ENCODE measurements at regions not wholly inside any gene's neighbourhood (a gene's known extent, or its start where the extent isn't known, plus 50 kb on each side); places are given as distances from the start of the nearest gene placed in this dataset.

DNA sequence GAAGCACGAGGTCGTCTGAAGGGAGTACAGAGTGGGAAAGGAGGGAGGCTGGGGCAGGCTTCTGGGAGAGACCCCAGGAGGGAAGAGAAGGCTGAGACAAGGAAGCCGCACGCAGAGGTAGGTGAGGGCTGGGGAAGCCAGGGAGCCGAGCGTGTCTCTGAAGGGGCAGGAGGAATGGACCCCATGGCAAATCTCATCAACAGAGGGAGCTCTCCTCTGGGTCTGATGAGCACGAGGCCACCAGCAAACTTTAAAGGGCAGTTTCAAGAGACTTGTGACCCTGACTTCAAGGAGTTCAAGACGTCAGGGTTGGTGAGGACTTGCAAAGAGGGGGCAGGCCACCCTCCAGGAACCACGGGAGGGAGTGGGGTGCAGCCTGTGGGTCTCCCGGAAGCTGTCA lies 326.2 kb upstream of the IRX2 start:
- no peak overlapping the region for H3K27ac ChIP-seq
- CTCF ChIA-PET = no interaction called here
- TF ChIP-seq, protein P1, sequence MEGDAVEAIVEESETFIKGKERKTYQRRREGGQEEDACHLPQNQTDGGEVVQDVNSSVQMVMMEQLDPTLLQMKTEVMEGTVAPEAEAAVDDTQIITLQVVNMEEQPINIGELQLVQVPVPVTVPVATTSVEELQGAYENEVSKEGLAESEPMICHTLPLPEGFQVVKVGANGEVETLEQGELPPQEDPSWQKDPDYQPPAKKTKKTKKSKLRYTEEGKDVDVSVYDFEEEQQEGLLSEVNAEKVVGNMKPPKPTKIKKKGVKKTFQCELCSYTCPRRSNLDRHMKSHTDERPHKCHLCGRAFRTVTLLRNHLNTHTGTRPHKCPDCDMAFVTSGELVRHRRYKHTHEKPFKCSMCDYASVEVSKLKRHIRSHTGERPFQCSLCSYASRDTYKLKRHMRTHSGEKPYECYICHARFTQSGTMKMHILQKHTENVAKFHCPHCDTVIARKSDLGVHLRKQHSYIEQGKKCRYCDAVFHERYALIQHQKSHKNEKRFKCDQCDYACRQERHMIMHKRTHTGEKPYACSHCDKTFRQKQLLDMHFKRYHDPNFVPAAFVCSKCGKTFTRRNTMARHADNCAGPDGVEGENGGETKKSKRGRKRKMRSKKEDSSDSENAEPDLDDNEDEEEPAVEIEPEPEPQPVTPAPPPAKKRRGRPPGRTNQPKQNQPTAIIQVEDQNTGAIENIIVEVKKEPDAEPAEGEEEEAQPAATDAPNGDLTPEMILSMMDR (conservative IDR thresholded peaks at IDR 0.05; ENCODE audit: low read depth) = no peak
- DNase-seq (ENCODE audit: low spot score) = no peak
- POLR2A ChIA-PET (ENCODE audit: low non-redundant PET) = no interaction called here

DNA sequence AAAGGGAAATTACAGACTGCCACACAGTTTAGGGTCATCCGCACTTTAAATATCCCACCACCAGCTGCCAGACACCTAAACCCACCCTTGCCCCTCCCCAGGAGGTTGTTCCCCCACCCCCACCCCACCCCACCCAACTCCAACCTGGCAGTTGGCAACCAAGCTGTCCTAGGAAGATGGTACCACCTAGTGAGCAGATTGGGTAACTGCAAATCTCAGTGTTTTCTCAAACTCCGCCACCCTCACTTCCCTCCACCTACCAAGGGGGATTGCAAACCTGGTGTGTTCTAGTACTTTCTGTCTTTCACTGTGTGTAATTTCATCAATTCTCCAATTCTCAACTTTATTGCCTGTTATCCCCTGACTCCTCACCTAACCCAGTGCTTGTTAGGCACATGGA lies 323.8 kb upstream of the IRX2 start:
- POLR2A ChIA-PET (ENCODE audit: low non-redundant PET) = no interaction called here
- TF ChIP-seq, protein P1 (conservative IDR thresholded peaks at IDR 0.05; ENCODE audit: low read depth) = no peak
- no peak for DNase-seq (ENCODE audit: low spot score)
- no peak overlapping the region for H3K27ac ChIP-seq
- CTCF ChIA-PET = no interaction called here

- DNase-seq (ENCODE audit: low spot score) = no peak
- ChIA-PET POLR2A (ENCODE audit: low non-redundant PET) (no interaction called here), CTCF (interaction anchor here (0.5 kb wide), 1 partner anchor 1234 kb away, joined by 3 read pairs; no protein-coding TSS in a partner anchor)
- H3K27ac ChIP-seq = no peak overlapping the region
- TF ChIP-seq, protein P1 (conservative IDR thresholded peaks at IDR 0.05; ENCODE audit: low read depth) = no peak
These were observed 316.9 kb upstream of the IRX2 start for GRCh38 chr5:3068401-3068800.

DNA sequence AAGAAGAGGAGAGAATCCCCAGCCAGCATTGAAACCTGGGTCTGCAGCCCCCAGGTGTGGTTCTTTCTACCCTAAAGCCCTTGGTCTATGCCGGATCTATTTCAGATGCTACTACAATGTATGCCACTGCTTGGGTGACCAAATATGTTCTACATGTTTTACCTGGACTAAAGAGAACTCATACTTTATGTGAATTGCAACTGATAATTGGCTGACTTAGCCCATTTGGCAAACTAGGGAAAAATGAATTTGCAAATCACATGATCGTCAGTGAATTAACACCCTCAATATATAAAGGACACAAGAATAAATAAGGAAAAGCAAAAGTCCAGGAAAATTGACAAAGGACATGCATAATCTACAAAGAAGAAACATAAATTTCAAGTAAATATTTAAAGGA lies 308.8 kb upstream of the IRX2 start:
- no peak overlapping the region for H3K27ac ChIP-seq
- ChIA-PET CTCF (no interaction called here), POLR2A (ENCODE audit: low non-redundant PET) (no interaction called here)
- TF ChIP-seq, protein P1 (conservative IDR thresholded peaks at IDR 0.05; ENCODE audit: low read depth) = no peak
- DNase-seq (ENCODE audit: low spot score) = no peak

DNA sequence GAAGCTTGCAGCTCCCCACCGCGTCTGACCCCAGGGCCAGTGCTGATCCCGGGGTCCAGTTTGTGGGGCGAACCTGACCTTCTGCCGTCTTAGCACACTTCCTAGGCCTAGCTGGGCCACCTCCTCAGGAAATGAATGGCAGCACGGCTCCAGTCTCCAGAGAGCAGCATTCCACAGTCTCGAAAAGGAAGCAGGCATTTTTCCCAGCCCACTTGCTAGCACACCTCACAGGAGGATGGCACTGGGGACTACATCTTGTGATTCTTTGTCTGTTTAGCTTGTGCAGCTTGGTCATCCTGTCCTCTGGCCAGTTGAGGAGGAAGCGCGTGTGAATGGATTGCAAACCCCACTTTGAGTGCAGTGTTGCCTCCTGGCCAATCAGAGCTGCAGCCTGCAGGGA lies 308.0 kb upstream of the IRX2 start:
- ChIA-PET POLR2A (ENCODE audit: low non-redundant PET) (no interaction called here), CTCF (no interaction called here)
- H3K27ac ChIP-seq = no peak overlapping the region
- TF ChIP-seq, protein P1 (conservative IDR thresholded peaks at IDR 0.05; ENCODE audit: low read depth) = no peak
- no peak for DNase-seq (ENCODE audit: low spot score)

DNA sequence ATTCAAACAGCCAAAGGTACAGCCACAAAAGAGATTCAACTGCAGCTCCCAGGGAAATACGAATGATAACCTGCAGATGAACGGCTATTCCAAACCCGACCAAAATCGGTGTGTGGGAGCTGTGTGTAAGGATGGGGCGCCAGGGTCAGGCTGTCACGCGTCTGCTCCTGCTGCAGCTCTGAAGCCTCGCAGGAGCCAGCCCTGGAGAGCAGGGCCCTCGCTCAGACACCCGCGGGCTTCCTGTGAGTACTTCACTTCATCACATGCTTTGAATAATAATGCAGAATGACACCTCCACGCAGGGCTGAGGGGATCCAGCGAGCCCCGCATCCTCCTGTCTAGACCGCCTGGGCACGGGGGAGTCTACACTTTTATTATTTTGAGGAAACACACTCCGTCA lies 307.5 kb upstream of the IRX2 start:
- DNase-seq (ENCODE audit: low spot score) = no peak
- ChIA-PET POLR2A (ENCODE audit: low non-redundant PET) (no interaction called here), CTCF (no interaction called here)
- no peak overlapping the region for H3K27ac ChIP-seq
- TF ChIP-seq, protein P1 (conservative IDR thresholded peaks at IDR 0.05; ENCODE audit: low read depth) = no peak

DNA sequence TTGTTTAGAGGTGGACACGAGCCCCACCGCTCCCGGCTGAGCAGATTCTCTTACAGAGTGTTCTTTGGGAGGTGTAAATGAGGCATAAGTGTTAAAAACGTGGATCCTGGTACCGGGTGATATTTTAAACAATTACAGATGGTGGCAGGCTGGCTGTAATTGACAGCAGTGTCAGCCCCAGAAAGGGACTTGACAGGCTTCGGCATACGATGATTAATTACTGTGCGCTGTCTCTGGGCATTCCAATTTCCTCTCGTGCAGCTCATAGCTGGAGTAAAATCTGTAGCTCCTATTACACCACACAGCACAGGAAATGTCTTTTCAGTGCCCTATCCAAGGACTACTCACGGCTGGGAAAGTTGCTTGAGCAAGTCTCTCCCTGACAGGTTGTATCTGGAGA lies 305.4 kb upstream of the IRX2 start:
- CTCF ChIA-PET = no interaction called here

More for the DNA sequence above, 305.4 kb upstream of the IRX2 start:
- POLR2A ChIA-PET (ENCODE audit: low non-redundant PET) = no interaction called here
- DNase-seq (ENCODE audit: low spot score) = no peak
- no peak overlapping the region for H3K27ac ChIP-seq
- TF ChIP-seq, protein P1 (conservative IDR thresholded peaks at IDR 0.05; ENCODE audit: low read depth) = no peak
